ENCODE measurements at regions not wholly inside any gene's neighbourhood (a gene's known extent, or its start where the extent isn't known, plus 50 kb on each side); places are given as distances from the start of the nearest gene placed in this dataset.

GRCh38 chr18:73688161-73688560, 459.5 kb downstream of the FBXO15 start:
- H3K27ac Mint-ChIP-seq, result no peak overlapping the region

GRCh38 chr18:73684647-73685046, 463.0 kb downstream of the FBXO15 start:
- no peak for TF ChIP-seq CTCF (IDR thresholded peaks at IDR 0.05; ENCODE audit: unreplicated experiment in 3 of 3)
- no peaks in the 10 kb centered on the region for H3K9me3 Mint-ChIP-seq
- H3K27ac Mint-ChIP-seq, result no peak overlapping the region
- no peaks in the 10 kb centered on the region for H3K36me3 Mint-ChIP-seq (ENCODE audit: low read depth)
- peaks cover 10% of the 10 kb centered on the region for H3K4me1 Mint-ChIP-seq
- no peak overlapping the region for H3K4me3 Mint-ChIP-seq
- peaks cover 9% of the 10 kb centered on the region for H3K27me3 Mint-ChIP-seq (ENCODE audit: low read depth)

More at GRCh38 chr18:73688161-73688560, 459.5 kb downstream of the FBXO15 start:
- H3K4me3 Mint-ChIP-seq, result no peak overlapping the region
- H3K36me3 Mint-ChIP-seq (ENCODE audit: low read depth), result no peaks in the 10 kb centered on the region
- peaks cover 14% of the 10 kb centered on the region for H3K4me1 Mint-ChIP-seq
- no peak for TF ChIP-seq CTCF (IDR thresholded peaks at IDR 0.05; ENCODE audit: unreplicated experiment in 3 of 3)
- no peaks in the 10 kb centered on the region for H3K9me3 Mint-ChIP-seq
- H3K27me3 Mint-ChIP-seq (ENCODE audit: low read depth), result peaks cover 4% of the 10 kb centered on the region

- H3K27me3 Mint-ChIP-seq (ENCODE audit: low read depth), result peaks cover 9% of the 10 kb centered on the region
- H3K4me3 Mint-ChIP-seq, result no peak overlapping the region
- H3K27ac Mint-ChIP-seq, result no peak overlapping the region
- no peaks in the 10 kb centered on the region for H3K36me3 Mint-ChIP-seq (ENCODE audit: low read depth)
- peaks cover 7% of the 10 kb centered on the region for H3K4me1 Mint-ChIP-seq
- no peaks in the 10 kb centered on the region for H3K9me3 Mint-ChIP-seq
- TF ChIP-seq CTCF (IDR thresholded peaks at IDR 0.05; ENCODE audit: unreplicated experiment in 3 of 3), result no peak
These were observed 464.0 kb downstream of the FBXO15 start for GRCh38 chr18:73683409-73684238.

- Mint-ChIP-seq H3K4me1 (no peaks in the 10 kb centered on the region), H3K4me3 (no peak overlapping the region), H3K27ac (no peak overlapping the region), H3K36me3 (ENCODE audit: low read depth) (no peaks in the 10 kb centered on the region), H3K27me3 (ENCODE audit: low read depth) (peaks cover 5% of the 10 kb centered on the region), H3K9me3 (no peaks in the 10 kb centered on the region)
- no peak for TF ChIP-seq CTCF (IDR thresholded peaks at IDR 0.05; ENCODE audit: unreplicated experiment in 3 of 3)
These were observed 465.7 kb downstream of the FBXO15 start for GRCh38 chr18:73681912-73682311.

GRCh38 chr18:73681398-73681797, 466.2 kb downstream of the FBXO15 start:
- Mint-ChIP-seq H3K4me3 (no peak overlapping the region), H3K4me1 (no peaks in the 10 kb centered on the region), H3K27me3 (ENCODE audit: low read depth) (peaks cover 5% of the 10 kb centered on the region), H3K27ac (no peak overlapping the region), H3K9me3 (no peaks in the 10 kb centered on the region), H3K36me3 (ENCODE audit: low read depth) (no peaks in the 10 kb centered on the region)
- no peak for TF ChIP-seq CTCF (IDR thresholded peaks at IDR 0.05; ENCODE audit: unreplicated experiment in 3 of 3)

All from nephron (organoid).